ENCODE measurements at regions not wholly inside any gene's neighbourhood (a gene's known extent, or its start where the extent isn't known, plus 50 kb on each side); places are given as distances from the start of the nearest gene placed in this dataset.

DNA sequence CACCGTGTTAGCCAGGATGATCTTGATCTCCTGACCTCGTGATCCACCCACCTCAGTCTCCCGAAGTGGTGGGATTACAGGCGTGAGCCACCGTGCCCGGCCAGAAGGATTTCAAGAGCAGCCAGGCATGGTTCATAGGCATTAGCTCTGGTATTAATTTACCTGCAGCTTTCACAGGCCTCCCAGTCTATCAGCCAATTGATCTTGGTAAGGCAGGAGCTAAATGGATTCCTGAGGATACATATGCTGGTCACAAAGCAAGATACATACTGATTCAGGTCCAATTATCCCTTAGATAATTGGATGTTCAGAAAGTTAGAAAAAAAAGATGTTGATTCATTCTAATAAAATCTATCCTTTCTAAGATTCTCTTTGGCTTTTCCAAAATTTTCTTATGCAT, 487.1 kb downstream of the TLE1 start:
- no peaks in the 10 kb centered on the region for H3K4me1 ChIP-seq (replicated peaks; ENCODE audit: insufficient read depth)
- intact Hi-C loops (cut with micrococcal nuclease; ENCODE audit: unreplicated experiment) = no loop called here
- no peaks in the 10 kb centered on the region for H3K79me2 ChIP-seq (ENCODE audit: low read depth)
- H3K27ac ChIP-seq = no peak overlapping the region
- H4K20me1 ChIP-seq (ENCODE audit: insufficient read depth) = no peaks in the 10 kb centered on the region
- H3K36me3 ChIP-seq (ENCODE audit: low read depth) = no peaks in the 10 kb centered on the region
- TF ChIP-seq, protein P1, sequence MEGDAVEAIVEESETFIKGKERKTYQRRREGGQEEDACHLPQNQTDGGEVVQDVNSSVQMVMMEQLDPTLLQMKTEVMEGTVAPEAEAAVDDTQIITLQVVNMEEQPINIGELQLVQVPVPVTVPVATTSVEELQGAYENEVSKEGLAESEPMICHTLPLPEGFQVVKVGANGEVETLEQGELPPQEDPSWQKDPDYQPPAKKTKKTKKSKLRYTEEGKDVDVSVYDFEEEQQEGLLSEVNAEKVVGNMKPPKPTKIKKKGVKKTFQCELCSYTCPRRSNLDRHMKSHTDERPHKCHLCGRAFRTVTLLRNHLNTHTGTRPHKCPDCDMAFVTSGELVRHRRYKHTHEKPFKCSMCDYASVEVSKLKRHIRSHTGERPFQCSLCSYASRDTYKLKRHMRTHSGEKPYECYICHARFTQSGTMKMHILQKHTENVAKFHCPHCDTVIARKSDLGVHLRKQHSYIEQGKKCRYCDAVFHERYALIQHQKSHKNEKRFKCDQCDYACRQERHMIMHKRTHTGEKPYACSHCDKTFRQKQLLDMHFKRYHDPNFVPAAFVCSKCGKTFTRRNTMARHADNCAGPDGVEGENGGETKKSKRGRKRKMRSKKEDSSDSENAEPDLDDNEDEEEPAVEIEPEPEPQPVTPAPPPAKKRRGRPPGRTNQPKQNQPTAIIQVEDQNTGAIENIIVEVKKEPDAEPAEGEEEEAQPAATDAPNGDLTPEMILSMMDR (conservative IDR thresholded peaks at IDR 0.05) = no peak
- no peak for TF ChIP-seq EZH2 (IDR thresholded peaks at IDR 0.05; ENCODE audit: low read depth)
- H3K4me2 ChIP-seq = no peak overlapping the region
- no peaks in the 10 kb centered on the region for H3K9me2 ChIP-seq (ENCODE audit: insufficient read depth)
- no peak overlapping the region for H3K4me3 ChIP-seq
- no peak for DNase-seq
- ChIA-PET POLR2A (ENCODE audit: unreplicated experiment) (no interaction called here), CTCF (no interaction called here)
- H3K27me3 ChIP-seq (ENCODE audit: insufficient read depth, low read depth) = no peaks in the 10 kb centered on the region
- BruUV-seq (replicated peaks) = no TSS peak
- no peaks in the 10 kb centered on the region for H3F3A ChIP-seq (ENCODE audit: insufficient read depth, low read depth)
- H2AFZ ChIP-seq = no peak overlapping the region
- H3K9me3 ChIP-seq (ENCODE audit: insufficient read depth, low read depth) = no peaks in the 10 kb centered on the region

DNA sequence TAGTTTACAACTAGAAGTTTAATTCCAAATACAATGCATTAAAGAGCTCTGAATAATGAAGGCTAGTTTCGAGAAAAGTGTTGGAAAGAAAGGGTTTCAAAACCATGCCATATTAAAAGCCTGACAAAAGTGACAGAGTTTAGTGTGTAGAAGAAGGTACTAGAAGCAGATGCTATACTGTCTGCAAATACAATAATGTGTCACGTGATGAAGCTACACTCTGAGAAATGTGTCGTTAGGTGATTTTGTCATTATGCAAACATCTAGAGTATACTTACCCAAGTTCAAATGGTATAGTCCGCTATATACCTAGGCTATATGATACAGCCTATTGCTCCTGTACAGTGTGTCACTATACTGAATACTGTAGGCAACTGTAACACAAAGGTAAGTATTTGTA, 494.1 kb downstream of the TLE1 start:
- POLR2A ChIA-PET (ENCODE audit: unreplicated experiment) = no interaction called here
- H3F3A ChIP-seq (ENCODE audit: insufficient read depth, low read depth) = no peaks in the 10 kb centered on the region
- no peaks in the 10 kb centered on the region for H4K20me1 ChIP-seq (ENCODE audit: insufficient read depth)
- no peak overlapping the region for H2AFZ ChIP-seq
- CTCF ChIA-PET = no interaction called here
- no TSS peak for BruUV-seq (replicated peaks)
- intact Hi-C loops (cut with micrococcal nuclease; ENCODE audit: unreplicated experiment) = no loop called here
- no peak overlapping the region for H3K27ac ChIP-seq
- no peaks in the 10 kb centered on the region for H3K27me3 ChIP-seq (ENCODE audit: insufficient read depth, low read depth)
- no peak for DNase-seq
- H3K9me2 ChIP-seq (ENCODE audit: insufficient read depth) = no peaks in the 10 kb centered on the region
- H3K4me1 ChIP-seq (replicated peaks; ENCODE audit: insufficient read depth) = 0 out of 2 replicates have a peak, but pooled peaks cover 3% of the 10 kb centered on the region
- H3K9me3 ChIP-seq (ENCODE audit: insufficient read depth, low read depth) = peaks cover 14% of the 10 kb centered on the region; the same call in 1 of the 2 replicates
- no peak overlapping the region for H3K4me3 ChIP-seq
- H3K4me2 ChIP-seq = no peak overlapping the region
- no peak for TF ChIP-seq EZH2 (IDR thresholded peaks at IDR 0.05; ENCODE audit: low read depth)
- TF ChIP-seq, protein P1 (conservative IDR thresholded peaks at IDR 0.05) = no peak
- no peaks in the 10 kb centered on the region for H3K79me2 ChIP-seq (ENCODE audit: low read depth)
- no peaks in the 10 kb centered on the region for H3K36me3 ChIP-seq (ENCODE audit: low read depth)

DNA sequence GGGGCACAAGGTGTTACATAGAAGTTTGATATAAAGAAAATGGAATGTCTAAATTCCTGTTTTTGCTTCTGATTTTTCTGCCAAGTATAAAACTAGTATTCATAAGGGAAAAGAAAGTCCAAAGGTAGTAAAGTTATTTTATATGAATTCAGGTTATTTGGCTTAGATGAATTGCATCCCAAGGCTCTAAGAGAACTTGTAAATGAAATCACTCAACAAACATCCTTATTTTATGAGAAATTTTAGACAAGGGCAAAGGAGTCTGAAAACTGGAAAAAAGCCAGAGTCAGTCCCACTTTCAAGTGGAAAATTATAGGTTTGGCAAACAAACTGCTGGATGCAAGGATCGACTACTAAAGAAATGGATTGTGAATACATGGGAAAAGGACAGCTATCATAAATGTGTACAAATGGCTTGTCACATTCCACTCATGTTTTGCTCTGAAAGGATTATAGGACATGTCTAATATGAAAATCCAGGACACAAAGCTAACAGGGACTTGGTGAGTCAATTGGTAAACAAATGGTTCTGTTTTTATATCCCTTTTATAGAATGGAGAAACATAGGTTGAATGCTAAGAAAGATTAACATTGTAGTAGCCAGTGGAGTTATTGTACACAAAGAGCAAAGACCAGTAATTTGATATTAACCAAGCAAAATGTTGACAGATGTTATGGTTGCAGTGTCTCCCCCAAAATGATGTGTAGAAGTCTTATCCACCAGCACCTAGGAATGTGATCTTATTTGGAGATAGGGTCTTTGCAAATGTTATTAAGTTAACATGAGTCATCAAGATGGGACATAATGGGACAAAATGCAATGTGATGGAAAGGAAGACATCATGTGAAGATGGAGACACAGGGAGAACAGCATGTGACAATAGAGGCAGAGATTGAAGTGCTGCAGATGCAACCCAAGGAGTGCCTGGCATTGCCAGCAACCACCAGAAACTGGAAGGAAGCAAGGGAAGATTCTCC, 495.7 kb downstream of the TLE1 start:
- Histone ChIP-seq H4K20me1 (ENCODE audit: insufficient read depth) (no peaks in the 10 kb centered on the region), H3K36me3 (ENCODE audit: low read depth) (no peaks in the 10 kb centered on the region), H3F3A (ENCODE audit: insufficient read depth, low read depth) (no peaks in the 10 kb centered on the region), H3K79me2 (ENCODE audit: low read depth) (no peaks in the 10 kb centered on the region), H2AFZ (no peak overlapping the region), H3K4me1 (replicated peaks; ENCODE audit: insufficient read depth) (0 out of 2 replicates have a peak, but pooled peaks cover 3% of the 10 kb centered on the region), H3K9me2 (ENCODE audit: insufficient read depth) (no peaks in the 10 kb centered on the region), H3K27ac (no peak overlapping the region), H3K27me3 (ENCODE audit: insufficient read depth, low read depth) (no peaks in the 10 kb centered on the region), H3K4me2 (no peak overlapping the region), H3K9me3 (ENCODE audit: insufficient read depth, low read depth) (peaks cover 20% of the 10 kb centered on the region; the same call in 1 of the 2 replicates), H3K4me3 (no peak overlapping the region)
- intact Hi-C loops (cut with micrococcal nuclease; ENCODE audit: unreplicated experiment) = no loop called here
- no peak for TF ChIP-seq EZH2 (IDR thresholded peaks at IDR 0.05; ENCODE audit: low read depth)
- TF ChIP-seq, protein P1 (conservative IDR thresholded peaks at IDR 0.05) = no peak
- ChIA-PET CTCF (no interaction called here), POLR2A (ENCODE audit: unreplicated experiment) (no interaction called here)
- no TSS peak for BruUV-seq (replicated peaks)
- peak in 1 of 2 experiments; percentile 52 for DNase-seq
